HCT116 (cell line): ENCODE measurements at regions not wholly inside any gene's neighbourhood (a gene's known extent, or its start where the extent isn't known, plus 50 kb on each side); places are given as distances from the start of the nearest gene placed in this dataset.

Source experiments
- ATAC-seq: fragments of 200-7000 bp; cut with Tn5 transposase; 2 replicates; pipeline ENCODE4 v1.9.1; 2020; ENCODE audit warnings: mild to moderate bottlenecking, moderate library complexity
- BruUV-seq: library from RNA; stranded (reverse); fragments of 400-500 nt; replicated peaks from 2 replicates; lab custom pipeline; 2021; lab: Mats Ljungman, UMichigan
- CTCF ChIA-PET: fragments of 300-600 bp; sonication (Branson Sonifier 250); formaldehyde crosslinking; loops from one replicate; lab custom pipeline; 2021; ENCODE audit warnings: antibody characterized with exemption; lab: Charles Lee
- POLR2A ChIA-PET: fragments of 300-600, 350-600 bp; sonication (Branson Sonifier 250); formaldehyde crosslinking; loops from one replicate; lab custom pipeline; 2021; ENCODE audit warnings: antibody characterized with exemption; lab: Charles Lee
- RAD21 ChIA-PET, 2 experiments: fragments of 300-600 bp; sonication (Branson Sonifier 250); formaldehyde crosslinking; loops; one replicate each; lab custom pipeline; 2023; ENCODE audit warnings: low total read pairs in 2 of 2; ENCODE audit not compliant: uncharacterized antibody in 2 of 2, unreplicated experiment in 2 of 2, low non-redundant PET in 1 of 2; lab: Charles Lee
- DNase-seq: peaks from one replicate; pipeline ENCODE4 v3.0.0-alpha.2; 2010; ENCODE audit warnings: low read depth, low spot score
- H2AFZ ChIP-seq: fragments of 200-600 bp; shearing (Covaris generic), sonication (generic); 2 replicates; pipeline ENCODE4 v1.6.1; 2017; ENCODE audit warnings: low read depth, mixed run types, mixed read lengths, antibody characterized with exemption, low read length; ENCODE audit not compliant: poor library complexity, severe bottlenecking
- H3K27ac ChIP-seq: 2 replicates; pipeline ENCODE4 v1.5.1; 2012; ENCODE audit warnings: low read depth, low read length
- H3K27me3 ChIP-seq: fragments of 200-600 bp; sonication (generic); 2 replicates; pipeline ENCODE4 v1.6.1; 2016; ENCODE audit warnings: mixed run types, low read length, mixed read lengths; ENCODE audit not compliant: insufficient read depth
- H3K36me3 ChIP-seq, 2 experiments: fragments of 200-500 bp in 1 of 2; fragments of 200-600 bp in 1 of 2; sonication (Bioruptor generic) in 1 of 2; sonication (generic) in 1 of 2; 2 replicates each; pipeline versions ENCODE4 v1.5.1 to v1.6.1; 2014 to 2016; ENCODE audit warnings: low read length in 2 of 2, inconsistent platforms in 1 of 2, mixed read lengths in 1 of 2, mixed run types in 1 of 2; ENCODE audit not compliant: insufficient read depth in 2 of 2, control insufficient read depth in 1 of 2
- H3K4me1 ChIP-seq, 2 experiments: fragments of 200-600 bp in 1 of 2; sonication (generic) in 1 of 2; 2 replicates each; pipeline versions ENCODE4 v1.5.1 to v1.6.1; 2012 to 2017; ENCODE audit warnings: low read length in 2 of 2, inconsistent platforms in 1 of 2, mild to moderate bottlenecking in 1 of 2, mixed read lengths in 1 of 2, mixed run types in 1 of 2, moderate library complexity in 1 of 2; ENCODE audit not compliant: insufficient read depth in 2 of 2, control insufficient read depth in 1 of 2
- H3K4me2 ChIP-seq: fragments of 200-600 bp; sonication (generic); 2 replicates; pipeline ENCODE4 v1.6.1; 2017; ENCODE audit warnings: mixed run types, low read length, mixed read lengths
- H3K4me3 ChIP-seq, 2 experiments: fragments of 200-600 bp in 1 of 2; sonication (generic) in 1 of 2; replicated peaks in 1 of 2; 2 replicates each; pipeline ENCODE4 v1.5.1; 2011 to 2016; ENCODE audit warnings: low read length in 2 of 2, control low read depth in 1 of 2, low read depth in 1 of 2, mild to moderate bottlenecking in 1 of 2, mixed read lengths in 1 of 2, mixed run types in 1 of 2
- H3K79me2 ChIP-seq: fragments of 200-600 bp; sonication (generic); 2 replicates; pipeline ENCODE4 v1.6.1; 2017; ENCODE audit warnings: mild to moderate bottlenecking, mixed run types, low read length, moderate library complexity, mixed read lengths; ENCODE audit not compliant: insufficient read depth
- H3K9ac ChIP-seq: fragments of 200-600 bp; sonication (generic); 2 replicates; pipeline ENCODE4 v1.6.1; 2016; ENCODE audit warnings: low read length, mixed read lengths
- H3K9me2 ChIP-seq: fragments of 200-600 bp; sonication (generic), shearing (Covaris generic); 2 replicates; pipeline ENCODE4 v1.6.1; 2017; ENCODE audit warnings: mixed run types, mild to moderate bottlenecking, moderate library complexity; ENCODE audit not compliant: insufficient read depth
- H3K9me3 ChIP-seq, 2 experiments: fragments of 200-500 bp in 1 of 2; fragments of 200-600 bp in 1 of 2; sonication (Bioruptor generic) in 1 of 2; sonication (generic) in 1 of 2; 2 replicates each; pipeline ENCODE4 v1.6.1; 2014 to 2017; ENCODE audit warnings: low read length in 2 of 2, mixed read lengths in 2 of 2, inconsistent platforms in 1 of 2, low read depth in 1 of 2, mild to moderate bottlenecking in 1 of 2, mixed run types in 1 of 2, moderate library complexity in 1 of 2; ENCODE audit not compliant: control insufficient read depth in 1 of 2, insufficient read depth in 1 of 2
- H4K20me1 ChIP-seq: fragments of 200-600 bp; sonication (generic), shearing (Covaris generic); 2 replicates; pipeline ENCODE4 v1.6.1; 2017; ENCODE audit warnings: mixed run types, mild to moderate bottlenecking, moderate library complexity; ENCODE audit not compliant: insufficient read depth
- CEBPB ChIP-seq: IDR thresholded peaks from 2 replicates; pipeline ENCODE4 v1.6.1; 2012; ENCODE audit warnings: low read depth
- ELF1 ChIP-seq: IDR thresholded peaks from 2 replicates; pipeline ENCODE4 v1.6.1; 2012; ENCODE audit warnings: low read depth, borderline replicate concordance
- FOSL1 ChIP-seq: IDR thresholded peaks from 2 replicates; pipeline ENCODE4 v1.6.1; 2012; ENCODE audit warnings: low read depth
- JUND ChIP-seq: IDR thresholded peaks from 2 replicates; pipeline ENCODE4 v1.6.1; 2012
- POLR2A ChIP-seq: IDR thresholded peaks from 2 replicates; pipeline ENCODE4 v1.7.0; 2011; ENCODE audit warnings: borderline replicate concordance; ENCODE audit not compliant: insufficient read depth, insufficient read length; ENCODE audit errors: extremely low read depth
- RAD21 ChIP-seq: IDR thresholded peaks from 2 replicates; pipeline ENCODE4 v1.6.1; 2012; ENCODE audit warnings: low read depth, mild to moderate bottlenecking
- SP1 ChIP-seq: IDR thresholded peaks from 2 replicates; pipeline ENCODE4 v1.6.1; 2012; ENCODE audit warnings: low read depth
- YY1 ChIP-seq: IDR thresholded peaks from 2 replicates; pipeline ENCODE4 v1.6.1; 2011; ENCODE audit warnings: low read length, low read depth, moderate library complexity, mild to moderate bottlenecking; ENCODE audit not compliant: insufficient replicate concordance; ENCODE audit errors: extremely low read depth
- ZFX ChIP-seq: fragments of 450-650 bp; IDR thresholded peaks from 2 replicates; pipeline ENCODE4 v1.6.1; 2017
- intact Hi-C: fragments of 100-400 bp; cut with micrococcal nuclease; formaldehyde crosslinking; loops from 2 replicates; pipeline ENCODE4 v1.10.0; 2022
- TF ChIP-seq, protein P1 (sequence below): IDR thresholded peaks from 2 replicates; pipeline ENCODE4 v1.6.1; 2012
- TF ChIP-seq, protein P2 (sequence below): IDR thresholded peaks from 2 replicates; pipeline ENCODE4 v1.6.1; 2012; ENCODE audit warnings: low read depth
- TF ChIP-seq, protein P3 (sequence below): IDR thresholded peaks from 2 replicates; pipeline ENCODE4 v1.6.1; 2011; ENCODE audit warnings: mild to moderate bottlenecking, low read length, moderate library complexity; ENCODE audit not compliant: insufficient replicate concordance; ENCODE audit errors: extremely low read depth

DNA sequence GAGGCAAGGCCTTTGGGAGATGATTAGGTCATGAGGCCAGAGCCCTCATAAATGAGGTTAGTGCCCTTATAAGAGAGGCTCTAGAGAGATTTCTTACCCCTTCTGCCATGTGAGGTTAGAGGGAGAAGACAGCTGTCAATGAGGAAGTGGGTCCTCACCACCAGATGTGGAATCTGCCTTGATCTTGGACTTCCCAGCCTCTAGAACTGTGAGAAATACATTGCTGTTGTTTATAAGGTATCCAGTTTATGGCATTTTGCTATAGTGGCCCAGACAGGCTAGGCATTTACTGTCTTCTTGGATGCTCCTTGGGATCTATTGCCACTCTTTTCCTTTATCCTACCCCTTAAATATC is 57.1 kb upstream of the CITED2 start:
- H3K27ac ChIP-seq, result no peak overlapping the region
- no peaks in the 10 kb centered on the region for H3K9me3 ChIP-seq
- no peak overlapping the region for H3K4me3 ChIP-seq
- ATAC-seq, result no peak
- H3K9ac ChIP-seq, result no peak overlapping the region
- no peaks in the 10 kb centered on the region for H3K27me3 ChIP-seq
- no peaks in the 10 kb centered on the region for H4K20me1 ChIP-seq
- TF ChIP-seq SP1, result no peak
- TF ChIP-seq, protein P1, sequence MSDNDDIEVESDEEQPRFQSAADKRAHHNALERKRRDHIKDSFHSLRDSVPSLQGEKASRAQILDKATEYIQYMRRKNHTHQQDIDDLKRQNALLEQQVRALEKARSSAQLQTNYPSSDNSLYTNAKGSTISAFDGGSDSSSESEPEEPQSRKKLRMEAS, result no peak
- TF ChIP-seq ELF1, result no peak
- TF ChIP-seq, protein P2, sequence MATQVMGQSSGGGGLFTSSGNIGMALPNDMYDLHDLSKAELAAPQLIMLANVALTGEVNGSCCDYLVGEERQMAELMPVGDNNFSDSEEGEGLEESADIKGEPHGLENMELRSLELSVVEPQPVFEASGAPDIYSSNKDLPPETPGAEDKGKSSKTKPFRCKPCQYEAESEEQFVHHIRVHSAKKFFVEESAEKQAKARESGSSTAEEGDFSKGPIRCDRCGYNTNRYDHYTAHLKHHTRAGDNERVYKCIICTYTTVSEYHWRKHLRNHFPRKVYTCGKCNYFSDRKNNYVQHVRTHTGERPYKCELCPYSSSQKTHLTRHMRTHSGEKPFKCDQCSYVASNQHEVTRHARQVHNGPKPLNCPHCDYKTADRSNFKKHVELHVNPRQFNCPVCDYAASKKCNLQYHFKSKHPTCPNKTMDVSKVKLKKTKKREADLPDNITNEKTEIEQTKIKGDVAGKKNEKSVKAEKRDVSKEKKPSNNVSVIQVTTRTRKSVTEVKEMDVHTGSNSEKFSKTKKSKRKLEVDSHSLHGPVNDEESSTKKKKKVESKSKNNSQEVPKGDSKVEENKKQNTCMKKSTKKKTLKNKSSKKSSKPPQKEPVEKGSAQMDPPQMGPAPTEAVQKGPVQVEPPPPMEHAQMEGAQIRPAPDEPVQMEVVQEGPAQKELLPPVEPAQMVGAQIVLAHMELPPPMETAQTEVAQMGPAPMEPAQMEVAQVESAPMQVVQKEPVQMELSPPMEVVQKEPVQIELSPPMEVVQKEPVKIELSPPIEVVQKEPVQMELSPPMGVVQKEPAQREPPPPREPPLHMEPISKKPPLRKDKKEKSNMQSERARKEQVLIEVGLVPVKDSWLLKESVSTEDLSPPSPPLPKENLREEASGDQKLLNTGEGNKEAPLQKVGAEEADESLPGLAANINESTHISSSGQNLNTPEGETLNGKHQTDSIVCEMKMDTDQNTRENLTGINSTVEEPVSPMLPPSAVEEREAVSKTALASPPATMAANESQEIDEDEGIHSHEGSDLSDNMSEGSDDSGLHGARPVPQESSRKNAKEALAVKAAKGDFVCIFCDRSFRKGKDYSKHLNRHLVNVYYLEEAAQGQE, result no peak
- no peak for TF ChIP-seq FOSL1
- TF ChIP-seq JUND, result no peak
- no peak for TF ChIP-seq POLR2A
- TF ChIP-seq, protein P3, sequence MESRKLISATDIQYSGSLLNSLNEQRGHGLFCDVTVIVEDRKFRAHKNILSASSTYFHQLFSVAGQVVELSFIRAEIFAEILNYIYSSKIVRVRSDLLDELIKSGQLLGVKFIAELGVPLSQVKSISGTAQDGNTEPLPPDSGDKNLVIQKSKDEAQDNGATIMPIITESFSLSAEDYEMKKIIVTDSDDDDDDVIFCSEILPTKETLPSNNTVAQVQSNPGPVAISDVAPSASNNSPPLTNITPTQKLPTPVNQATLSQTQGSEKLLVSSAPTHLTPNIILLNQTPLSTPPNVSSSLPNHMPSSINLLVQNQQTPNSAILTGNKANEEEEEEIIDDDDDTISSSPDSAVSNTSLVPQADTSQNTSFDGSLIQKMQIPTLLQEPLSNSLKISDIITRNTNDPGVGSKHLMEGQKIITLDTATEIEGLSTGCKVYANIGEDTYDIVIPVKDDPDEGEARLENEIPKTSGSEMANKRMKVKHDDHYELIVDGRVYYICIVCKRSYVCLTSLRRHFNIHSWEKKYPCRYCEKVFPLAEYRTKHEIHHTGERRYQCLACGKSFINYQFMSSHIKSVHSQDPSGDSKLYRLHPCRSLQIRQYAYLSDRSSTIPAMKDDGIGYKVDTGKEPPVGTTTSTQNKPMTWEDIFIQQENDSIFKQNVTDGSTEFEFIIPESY, result no peak
- no peak for TF ChIP-seq RAD21
- TF ChIP-seq CEBPB, result no peak
- no peak for TF ChIP-seq YY1
- no peak for TF ChIP-seq ZFX
- H2AFZ ChIP-seq, result no peak overlapping the region
- H3K79me2 ChIP-seq, result no peaks in the 10 kb centered on the region
- H3K36me3 ChIP-seq, result no peaks in the 10 kb centered on the region
- intact Hi-C loops, result no loop called here
- no TSS peak for BruUV-seq
- H3K4me2 ChIP-seq, result no peak overlapping the region
- DNase-seq, result no peak
- H3K9me2 ChIP-seq, result no peaks in the 10 kb centered on the region
- peaks cover 3 to 4% of the 10 kb centered on the region in 2 experiments; a peak in 3 of 4 replicates for H3K4me1 ChIP-seq
- ChIA-PET CTCF (no interaction called here), RAD21 (no interaction called here), POLR2A (no interaction called here)
